ENCODE measurements at regions not wholly inside any gene's neighbourhood (a gene's known extent, or its start where the extent isn't known, plus 50 kb on each side); places are given as distances from the start of the nearest gene placed in this dataset.

GRCh38 chr10:105535478-105535877 lies 894.4 kb downstream of the SORCS3 start:
- Histone ChIP-seq H3K27ac (ENCODE audit: low read depth, low read length, poor library complexity, severe bottlenecking) (no peak overlapping the region), H4K20me1 (ENCODE audit: insufficient read depth, low read length) (no peaks in the 10 kb centered on the region), H3K9me2 (ENCODE audit: insufficient read depth, low read length) (no peaks in the 10 kb centered on the region; the same call in 1 of the 2 replicates), H3K36me3 (ENCODE audit: insufficient read depth, low read length) (no peaks in the 10 kb centered on the region), H3K4me3 (ENCODE audit: low read depth, low read length, poor library complexity, severe bottlenecking) (no peak overlapping the region), H3K79me2 (ENCODE audit: insufficient read depth, low read depth, low read length) (no peaks in the 10 kb centered on the region), H3K9me3 (ENCODE audit: low read length) (no peaks in the 10 kb centered on the region), H3K4me2 (ENCODE audit: low read length) (no peak overlapping the region), H2AFZ (ENCODE audit: low read length) (no peak overlapping the region), H3K4me1 (ENCODE audit: insufficient read depth, low read length, poor library complexity, severe bottlenecking) (no peaks in the 10 kb centered on the region)
- CTCF ChIA-PET (ENCODE audit: unreplicated experiment) = no interaction called here
- BruUV-seq (replicated peaks) = no TSS peak
- TF ChIP-seq CTCF (conservative IDR thresholded peaks at IDR 0.05; ENCODE audit: low read length) (no peak), EZH2phosphoT487 (IDR thresholded peaks at IDR 0.05; ENCODE audit: borderline replicate concordance, low read depth, low read length) (no peak)
- no peak for DNase-seq (ENCODE audit: low spot score)
- intact Hi-C loops (cut with micrococcal nuclease; ENCODE audit: unreplicated experiment) = no loop called here
- POLR2A ChIA-PET = interaction anchor here (0.7 kb wide), 1 partner anchor 10 kb away, joined by 3 read pairs; no protein-coding TSS in a partner anchor

- CTCF ChIA-PET (ENCODE audit: unreplicated experiment) = no interaction called here
- DNase-seq (ENCODE audit: low spot score) = no peak
These were observed 893.0 kb downstream of the SORCS3 start for GRCh38 chr10:105534086-105534485.

DNA sequence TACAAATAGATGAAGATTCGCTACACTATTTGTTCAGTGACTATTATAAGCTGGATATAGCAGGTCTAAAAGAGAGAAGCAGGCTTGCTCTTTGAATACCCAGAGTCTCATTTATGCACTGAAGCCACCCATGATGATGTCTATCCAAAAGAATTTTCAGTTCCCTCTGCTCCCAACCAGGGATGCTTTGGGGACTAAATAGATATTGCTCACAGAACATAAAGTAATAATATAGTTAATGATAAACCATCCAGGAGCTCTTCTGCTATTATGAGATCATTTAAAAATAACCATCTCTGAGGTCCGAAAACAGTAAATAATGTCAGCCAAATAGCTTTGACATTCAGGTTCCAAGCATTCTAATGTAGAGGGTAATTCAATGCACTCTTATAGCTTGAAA lies 875.4 kb downstream of the SORCS3 start:
- Histone ChIP-seq H3K4me1 (ENCODE audit: insufficient read depth, low read length, poor library complexity, severe bottlenecking) (no peaks in the 10 kb centered on the region), H3K79me2 (ENCODE audit: insufficient read depth, low read depth, low read length) (no peaks in the 10 kb centered on the region), H3K9me2 (ENCODE audit: insufficient read depth, low read length) (no peaks in the 10 kb centered on the region), H3K36me3 (ENCODE audit: insufficient read depth, low read length) (no peaks in the 10 kb centered on the region), H4K20me1 (ENCODE audit: insufficient read depth, low read length) (no peaks in the 10 kb centered on the region), H3K4me2 (ENCODE audit: low read length) (no peak overlapping the region), H3K4me3 (ENCODE audit: low read depth, low read length, poor library complexity, severe bottlenecking) (no peak overlapping the region), H3K9me3 (ENCODE audit: low read length) (no peaks in the 10 kb centered on the region), H3K27ac (ENCODE audit: low read depth, low read length, poor library complexity, severe bottlenecking) (no peak overlapping the region), H2AFZ (ENCODE audit: low read length) (no peak overlapping the region)
- BruUV-seq (replicated peaks) = no TSS peak
- ChIA-PET CTCF (ENCODE audit: unreplicated experiment) (no interaction called here), POLR2A (no interaction called here)
- TF ChIP-seq CTCF (conservative IDR thresholded peaks at IDR 0.05; ENCODE audit: low read length) (no peak), EZH2phosphoT487 (IDR thresholded peaks at IDR 0.05; ENCODE audit: borderline replicate concordance, low read depth, low read length) (no peak)
- no peak for DNase-seq (ENCODE audit: low spot score)
- intact Hi-C loops (cut with micrococcal nuclease; ENCODE audit: unreplicated experiment) = no loop called here

More at GRCh38 chr10:105534086-105534485, 893.0 kb downstream of the SORCS3 start:
- no peaks in the 10 kb centered on the region; the same call in 1 of the 2 replicates for H3K9me2 ChIP-seq (ENCODE audit: insufficient read depth, low read length)
- H3K27ac ChIP-seq (ENCODE audit: low read depth, low read length, poor library complexity, severe bottlenecking) = no peak overlapping the region
- no peaks in the 10 kb centered on the region for H3K79me2 ChIP-seq (ENCODE audit: insufficient read depth, low read depth, low read length)
- H3K36me3 ChIP-seq (ENCODE audit: insufficient read depth, low read length) = no peaks in the 10 kb centered on the region
- H3K4me3 ChIP-seq (ENCODE audit: low read depth, low read length, poor library complexity, severe bottlenecking) = no peak overlapping the region
- no TSS peak for BruUV-seq (replicated peaks)
- no peak overlapping the region for H3K4me2 ChIP-seq (ENCODE audit: low read length)
- TF ChIP-seq EZH2phosphoT487 (IDR thresholded peaks at IDR 0.05; ENCODE audit: borderline replicate concordance, low read depth, low read length) (no peak), CTCF (conservative IDR thresholded peaks at IDR 0.05; ENCODE audit: low read length) (no peak)
- POLR2A ChIA-PET = no interaction called here
- H4K20me1 ChIP-seq (ENCODE audit: insufficient read depth, low read length) = no peaks in the 10 kb centered on the region
- H2AFZ ChIP-seq (ENCODE audit: low read length) = no peak overlapping the region
- no peaks in the 10 kb centered on the region for H3K9me3 ChIP-seq (ENCODE audit: low read length)
- H3K4me1 ChIP-seq (ENCODE audit: insufficient read depth, low read length, poor library complexity, severe bottlenecking) = no peaks in the 10 kb centered on the region
- intact Hi-C loops (cut with micrococcal nuclease; ENCODE audit: unreplicated experiment) = no loop called here
